NOMO-1 treated with DMSO at 0.1 percent for 48 hours (cell line): ENCODE measurements at regions not wholly inside any gene's neighbourhood (a gene's known extent, or its start where the extent isn't known, plus 50 kb on each side); places are given as distances from the start of the nearest gene placed in this dataset.

Experiments used
- DNase-seq: peaks from one replicate; lab custom pipeline; 2025; ENCODE audit not compliant: unreplicated experiment; lab: John Stamatoyannopoulos, UW

GRCh38 chr2:47238638-47239037 lies 62.3 kb upstream of the CALM2 start:
- DNase-seq: no peak

- no peak for DNase-seq
These were observed 61.3 kb upstream of the CALM2 start for GRCh38 chr2:47237375-47238334.

- DNase-seq: no peak
These were observed 60.3 kb upstream of the CALM2 start for GRCh38 chr2:47236503-47237215.

- DNase-seq: no peak
These were observed 58.8 kb upstream of the CALM2 start for GRCh38 chr2:47235132-47235531.

- no peak for DNase-seq
These were observed 58.1 kb upstream of the CALM2 start for GRCh38 chr2:47234456-47234855.

GRCh38 chr2:47232738-47233415 lies 56.6 kb upstream of the CALM2 start:
- no peak for DNase-seq

GRCh38 chr2:47230418-47230817 lies 54.1 kb upstream of the CALM2 start:
- DNase-seq: no peak

GRCh38 chr2:47227532-47228279 lies 51.4 kb upstream of the CALM2 start:
- no peak for DNase-seq

- DNase-seq: no peak
These were observed 50.6 kb upstream of the CALM2 start for GRCh38 chr2:47226923-47227220.

- DNase-seq: peak; percentile 31
These were observed 50.0 kb upstream of the CALM2 start for GRCh38 chr2:47226132-47226922.
